B cell (primary cell): ENCODE measurements at regions not wholly inside any gene's neighbourhood (a gene's known extent, or its start where the extent isn't known, plus 50 kb on each side); places are given as distances from the start of the nearest gene placed in this dataset.

Experiments used
- EZH2 ChIP-seq: IDR thresholded peaks from 2 replicates; pipeline ENCODE4 v1.6.1; 2012; ENCODE audit warnings: borderline replicate concordance, low read depth, mild to moderate bottlenecking, moderate library complexity, low read length; ENCODE audit not compliant: insufficient read depth, poor library complexity, severe bottlenecking
- TF ChIP-seq, protein P1 (sequence below): fragments of 200-600 bp; IDR thresholded peaks from one replicate; pipeline ENCODE4 v1.8.0; 2022; ENCODE audit warnings: antibody characterized with exemption, mild to moderate bottlenecking

GRCh38 chr4:116453127-116453526, 632.2 kb downstream of the TRAM1L1 start:
- TF ChIP-seq, protein P1, sequence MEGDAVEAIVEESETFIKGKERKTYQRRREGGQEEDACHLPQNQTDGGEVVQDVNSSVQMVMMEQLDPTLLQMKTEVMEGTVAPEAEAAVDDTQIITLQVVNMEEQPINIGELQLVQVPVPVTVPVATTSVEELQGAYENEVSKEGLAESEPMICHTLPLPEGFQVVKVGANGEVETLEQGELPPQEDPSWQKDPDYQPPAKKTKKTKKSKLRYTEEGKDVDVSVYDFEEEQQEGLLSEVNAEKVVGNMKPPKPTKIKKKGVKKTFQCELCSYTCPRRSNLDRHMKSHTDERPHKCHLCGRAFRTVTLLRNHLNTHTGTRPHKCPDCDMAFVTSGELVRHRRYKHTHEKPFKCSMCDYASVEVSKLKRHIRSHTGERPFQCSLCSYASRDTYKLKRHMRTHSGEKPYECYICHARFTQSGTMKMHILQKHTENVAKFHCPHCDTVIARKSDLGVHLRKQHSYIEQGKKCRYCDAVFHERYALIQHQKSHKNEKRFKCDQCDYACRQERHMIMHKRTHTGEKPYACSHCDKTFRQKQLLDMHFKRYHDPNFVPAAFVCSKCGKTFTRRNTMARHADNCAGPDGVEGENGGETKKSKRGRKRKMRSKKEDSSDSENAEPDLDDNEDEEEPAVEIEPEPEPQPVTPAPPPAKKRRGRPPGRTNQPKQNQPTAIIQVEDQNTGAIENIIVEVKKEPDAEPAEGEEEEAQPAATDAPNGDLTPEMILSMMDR: no peak
- no peak for TF ChIP-seq EZH2
